ENCODE measurements at regions not wholly inside any gene's neighbourhood (a gene's known extent, or its start where the extent isn't known, plus 50 kb on each side); places are given as distances from the start of the nearest gene placed in this dataset.

DNA sequence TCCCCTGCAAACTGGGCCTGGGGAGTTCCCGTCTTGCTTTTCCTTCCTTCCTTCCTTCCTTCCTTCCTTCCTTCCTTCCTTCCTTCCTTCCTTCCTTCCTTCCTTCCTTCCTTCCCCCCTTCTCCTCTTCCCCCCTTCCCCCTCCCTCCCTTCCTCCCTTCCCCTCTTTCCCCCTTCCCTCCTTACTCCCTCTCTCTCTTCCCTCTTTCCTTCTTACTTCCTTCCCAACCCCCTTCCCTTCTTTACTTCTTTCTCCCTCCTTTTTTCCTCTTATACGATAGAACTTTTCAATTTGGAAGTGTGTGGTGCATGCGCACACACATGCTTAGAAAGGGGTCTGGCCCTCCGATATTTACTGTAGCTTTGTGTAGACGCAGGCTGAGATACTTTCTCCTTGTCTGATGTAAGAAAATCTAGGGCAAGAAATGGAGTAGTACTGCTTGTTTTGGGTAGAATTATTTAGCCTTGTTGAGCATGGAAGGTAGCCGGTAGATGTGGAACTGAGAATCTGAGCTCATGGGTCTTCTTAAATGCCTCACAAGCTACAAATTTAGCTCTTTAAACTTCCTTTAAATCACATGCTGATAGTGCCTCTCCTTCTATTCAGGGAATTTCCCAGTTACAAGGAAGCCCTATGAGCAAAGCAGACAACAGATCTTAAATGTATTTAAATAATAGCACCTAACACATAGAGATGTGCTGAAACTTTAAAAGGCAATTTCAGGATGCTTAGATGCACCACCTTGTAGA lies 189.6 kb downstream of the GPAT3 start:
- TF ChIP-seq POLR2A (IDR thresholded peaks at IDR 0.05) = no peak
- TF ChIP-seq, protein P1, sequence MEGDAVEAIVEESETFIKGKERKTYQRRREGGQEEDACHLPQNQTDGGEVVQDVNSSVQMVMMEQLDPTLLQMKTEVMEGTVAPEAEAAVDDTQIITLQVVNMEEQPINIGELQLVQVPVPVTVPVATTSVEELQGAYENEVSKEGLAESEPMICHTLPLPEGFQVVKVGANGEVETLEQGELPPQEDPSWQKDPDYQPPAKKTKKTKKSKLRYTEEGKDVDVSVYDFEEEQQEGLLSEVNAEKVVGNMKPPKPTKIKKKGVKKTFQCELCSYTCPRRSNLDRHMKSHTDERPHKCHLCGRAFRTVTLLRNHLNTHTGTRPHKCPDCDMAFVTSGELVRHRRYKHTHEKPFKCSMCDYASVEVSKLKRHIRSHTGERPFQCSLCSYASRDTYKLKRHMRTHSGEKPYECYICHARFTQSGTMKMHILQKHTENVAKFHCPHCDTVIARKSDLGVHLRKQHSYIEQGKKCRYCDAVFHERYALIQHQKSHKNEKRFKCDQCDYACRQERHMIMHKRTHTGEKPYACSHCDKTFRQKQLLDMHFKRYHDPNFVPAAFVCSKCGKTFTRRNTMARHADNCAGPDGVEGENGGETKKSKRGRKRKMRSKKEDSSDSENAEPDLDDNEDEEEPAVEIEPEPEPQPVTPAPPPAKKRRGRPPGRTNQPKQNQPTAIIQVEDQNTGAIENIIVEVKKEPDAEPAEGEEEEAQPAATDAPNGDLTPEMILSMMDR (IDR thresholded peaks at IDR 0.05) = no peak

All from testis (tissue), 2 donors.